ENCODE measurements at regions not wholly inside any gene's neighbourhood (a gene's known extent, or its start where the extent isn't known, plus 50 kb on each side); places are given as distances from the start of the nearest gene placed in this dataset.

- TF ChIP-seq TAF1 (IDR thresholded peaks at IDR 0.05; ENCODE audit: low read depth) (no peak), RAD21 (conservative IDR thresholded peaks at IDR 0.05) (no peak), REST (IDR thresholded peaks at IDR 0.05; ENCODE audit: borderline replicate concordance) (no peak), EP300 (conservative IDR thresholded peaks at IDR 0.05; ENCODE audit: poor library complexity, severe bottlenecking) (no peak), POLR2AphosphoS5 (IDR thresholded peaks at IDR 0.05) (no peak)
- no peak overlapping the region for H2AFZ ChIP-seq (ENCODE audit: low read depth, low read length)
These were observed 625.3 kb upstream of the PRR20A start for GRCh38 chr13:56515441-56515840.

GRCh38 chr13:56528040-56528790 is 612.5 kb upstream of the PRR20A start:
- Histone ChIP-seq H4K20me1 (ENCODE audit: insufficient read depth) (no peaks in the 10 kb centered on the region), H3K4me3 (ENCODE audit: low read length) (no peak overlapping the region), H3K9ac (ENCODE audit: low read length) (no peak overlapping the region), H3K4me2 (ENCODE audit: low read length) (no peak overlapping the region), H2AFZ (ENCODE audit: low read depth, low read length) (no peak overlapping the region), H3F3A (ENCODE audit: insufficient read depth, low read length, poor library complexity, severe bottlenecking) (no peaks in the 10 kb centered on the region), H3K27ac (ENCODE audit: low read length) (no peak overlapping the region), H3K9me2 (ENCODE audit: insufficient read depth, low read length) (no peaks in the 10 kb centered on the region), H3K36me3 (ENCODE audit: insufficient read depth, low read length) (no peaks in the 10 kb centered on the region), H3K79me2 (replicated peaks; ENCODE audit: insufficient read depth, low read length) (no peaks in the 10 kb centered on the region), H3K27me3 (ENCODE audit: insufficient read depth, low read depth, low read length) (no peaks in the 10 kb centered on the region), H3K9me3 (ENCODE audit: low read length) (no peaks in the 10 kb centered on the region)
- TF ChIP-seq EZH2 (IDR thresholded peaks at IDR 0.05; ENCODE audit: borderline replicate concordance, insufficient read depth, low read length, poor library complexity, severe bottlenecking) (no peak), REST (IDR thresholded peaks at IDR 0.05; ENCODE audit: borderline replicate concordance) (no peak), POLR2AphosphoS5 (IDR thresholded peaks at IDR 0.05) (no peak), MXI1 (conservative IDR thresholded peaks at IDR 0.05; ENCODE audit: poor library complexity, severe bottlenecking) (no peak), CTCF (IDR thresholded peaks at IDR 0.05; ENCODE audit: poor library complexity, severe bottlenecking) (no peak), EP300 (conservative IDR thresholded peaks at IDR 0.05; ENCODE audit: poor library complexity, severe bottlenecking) (no peak), SMC3 (conservative IDR thresholded peaks at IDR 0.05; ENCODE audit: poor library complexity) (no peak), TAF1 (IDR thresholded peaks at IDR 0.05; ENCODE audit: low read depth) (no peak), RAD21 (conservative IDR thresholded peaks at IDR 0.05) (no peak)

More at GRCh38 chr13:56515441-56515840, 625.3 kb upstream of the PRR20A start:
- H3K4me2 ChIP-seq (ENCODE audit: low read length), result no peak overlapping the region
- H3K9ac ChIP-seq (ENCODE audit: low read length), result no peak overlapping the region
- no peaks in the 10 kb centered on the region for H3K36me3 ChIP-seq (ENCODE audit: insufficient read depth, low read length)
- no peaks in the 10 kb centered on the region for H3K9me3 ChIP-seq (ENCODE audit: low read length)
- no peak overlapping the region for H3K4me3 ChIP-seq (ENCODE audit: low read length)
- no peaks in the 10 kb centered on the region for H4K20me1 ChIP-seq (ENCODE audit: insufficient read depth)
- no peaks in the 10 kb centered on the region for H3K27me3 ChIP-seq (ENCODE audit: insufficient read depth, low read depth, low read length)
- H3K79me2 ChIP-seq (replicated peaks; ENCODE audit: insufficient read depth, low read length), result no peaks in the 10 kb centered on the region
- H3K27ac ChIP-seq (ENCODE audit: low read length), result no peak overlapping the region
- H3K9me2 ChIP-seq (ENCODE audit: insufficient read depth, low read length), result no peaks in the 10 kb centered on the region
- no peaks in the 10 kb centered on the region for H3F3A ChIP-seq (ENCODE audit: insufficient read depth, low read length, poor library complexity, severe bottlenecking)
